LoVo (cell line): ENCODE measurements at regions not wholly inside any gene's neighbourhood (a gene's known extent, or its start where the extent isn't known, plus 50 kb on each side); places are given as distances from the start of the nearest gene placed in this dataset.

Experiments
- DNase-seq: peaks from one replicate; pipeline ENCODE4 v3.0.0-alpha.2; 2016; ENCODE audit warnings: low spot score

GRCh38 chr7:98679741-98680140 is 62.7 kb downstream of the NPTX2 start:
- no peak for DNase-seq

- DNase-seq, result no peak
These were observed 64.4 kb downstream of the NPTX2 start for GRCh38 chr7:98681511-98681910.

- peak; percentile 23 for DNase-seq
These were observed 64.9 kb downstream of the NPTX2 start for GRCh38 chr7:98681951-98682350.

- no peak for DNase-seq
These were observed 66.4 kb downstream of the NPTX2 start for GRCh38 chr7:98683514-98683913.

- DNase-seq, result no peak
These were observed 68.5 kb downstream of the NPTX2 start for GRCh38 chr7:98685541-98685940.

GRCh38 chr7:98686466-98687080 is 69.5 kb downstream of the NPTX2 start:
- no peak for DNase-seq

GRCh38 chr7:98687111-98687751 is 70.1 kb downstream of the NPTX2 start:
- no peak for DNase-seq

- no peak for DNase-seq
These were observed 74.5 kb downstream of the NPTX2 start for GRCh38 chr7:98691619-98692018.

GRCh38 chr7:98697083-98697482 is 80.0 kb downstream of the NPTX2 start:
- no peak for DNase-seq

GRCh38 chr7:98697485-98698240 is 80.6 kb downstream of the NPTX2 start:
- no peak for DNase-seq

- no peak for DNase-seq
These were observed 81.9 kb downstream of the NPTX2 start for GRCh38 chr7:98698976-98699375.

- DNase-seq, result no peak
These were observed 83.4 kb downstream of the NPTX2 start for GRCh38 chr7:98700533-98700932.

GRCh38 chr7:98701372-98701771 is 84.3 kb downstream of the NPTX2 start:
- no peak for DNase-seq

- DNase-seq, result no peak
These were observed 84.9 kb downstream of the NPTX2 start for GRCh38 chr7:98702021-98702420.

- DNase-seq, result no peak
These were observed 86.8 kb downstream of the NPTX2 start for GRCh38 chr7:98703916-98704315.

GRCh38 chr7:98705626-98706025 is 88.5 kb downstream of the NPTX2 start:
- DNase-seq, result no peak

- DNase-seq, result no peak
These were observed 90.0 kb downstream of the NPTX2 start for GRCh38 chr7:98707076-98707475.

- DNase-seq, result no peak
These were observed 94.9 kb downstream of the NPTX2 start for GRCh38 chr7:98711945-98712344.

GRCh38 chr7:98713165-98713810 is 96.2 kb downstream of the NPTX2 start:
- DNase-seq, result no peak

GRCh38 chr7:98719396-98719795 is 102.3 kb downstream of the NPTX2 start:
- peak; percentile 4 for DNase-seq

- DNase-seq, result no peak
These were observed 105.3 kb downstream of the NPTX2 start for GRCh38 chr7:98722402-98722801.

- no peak for DNase-seq
These were observed 107.5 kb downstream of the NPTX2 start for GRCh38 chr7:98724591-98724990.
